Activated T-helper 17 cell treated with anti-CD3 and anti-CD28 coated beads, Interleukin-2, amount 50 U/mL, for 72 hours (primary cell): ENCODE measurements at regions not wholly inside any gene's neighbourhood (a gene's known extent, or its start where the extent isn't known, plus 50 kb on each side); places are given as distances from the start of the nearest gene placed in this dataset.
A peak's percentile ranks its signal among the peaks of the same experiment; 100 is the strongest.
"Not testable (repeated sequence)": the region's sequence is repeated elsewhere in the genome, so short reads cannot be mapped to it uniquely, and the experiment has no call there.

Experiments
- ATAC-seq: fragments of 150-1000 bp; cut with Tn5 transposase; replicated peaks from 2 replicates; pipeline ENCODE4 v1.10.0; 2021; ENCODE audit warnings: mild to moderate bottlenecking, moderate library complexity
- H3K27ac Mint-ChIP-seq: one replicate; pipeline ENCODE4 v1.8.0; 2022; ENCODE audit warnings: mixed read lengths
- H3K27me3 Mint-ChIP-seq: one replicate; pipeline ENCODE4 v1.8.0; 2022; ENCODE audit warnings: mixed read lengths
- H3K36me3 Mint-ChIP-seq: one replicate; pipeline ENCODE4 v1.8.0; 2022; ENCODE audit warnings: low read depth, mild to moderate bottlenecking, mixed read lengths
- H3K4me1 Mint-ChIP-seq: one replicate; pipeline ENCODE4 v1.8.0; 2022; ENCODE audit warnings: mixed read lengths
- H3K4me3 Mint-ChIP-seq: one replicate; pipeline ENCODE4 v1.8.0; 2022; ENCODE audit warnings: mild to moderate bottlenecking, mixed read lengths
- H3K9me3 Mint-ChIP-seq: one replicate; pipeline ENCODE4 v1.8.0; 2022; ENCODE audit warnings: mixed read lengths

DNA sequence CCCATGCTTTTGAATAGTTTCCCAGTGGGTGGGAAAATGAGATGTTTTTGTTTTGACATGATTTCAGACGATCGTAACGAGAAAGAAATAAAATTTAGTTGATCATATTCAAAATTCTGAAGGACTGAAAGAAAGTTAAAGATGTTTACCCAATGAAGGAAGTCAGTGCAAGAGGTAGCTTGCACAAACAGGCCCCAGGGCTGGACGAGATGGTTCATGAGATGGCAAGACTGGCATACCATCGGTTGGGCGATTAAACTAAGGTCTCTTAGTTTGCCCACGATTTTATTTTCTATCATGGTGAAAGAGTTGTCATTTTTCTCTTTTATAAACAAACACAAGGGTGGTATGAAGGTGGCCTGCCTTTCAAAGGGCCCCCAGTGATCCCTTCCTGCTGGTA is 124.5 kb upstream of the TBX5 start:
- Mint-ChIP-seq H3K27me3 (peaks cover 3% of the 10 kb centered on the region), H3K36me3 (no peaks in the 10 kb centered on the region), H3K27ac (no peak overlapping the region), H3K4me1 (no peaks in the 10 kb centered on the region), H3K4me3 (no peak overlapping the region), H3K9me3 (no peaks in the 10 kb centered on the region)
- ATAC-seq = no peak

DNA sequence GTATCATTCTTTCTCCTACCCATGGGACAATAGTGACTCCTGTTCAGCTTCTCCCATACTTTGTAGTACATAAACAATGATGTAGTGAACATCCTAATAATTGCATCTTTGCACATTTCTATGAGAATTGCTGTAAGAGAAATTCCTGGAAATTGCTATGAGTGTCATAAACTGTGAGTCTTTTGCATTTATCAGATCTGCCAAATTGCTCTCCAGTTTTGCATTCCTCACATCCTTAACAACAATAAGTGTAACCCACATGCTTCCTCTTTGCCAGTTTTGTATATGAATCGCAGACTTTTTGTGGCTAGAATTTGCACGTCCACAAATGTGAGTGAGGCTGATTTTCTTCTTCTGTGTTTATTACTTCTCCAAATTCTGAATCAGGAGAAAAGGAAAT is 124.0 kb upstream of the TBX5 start:
- ATAC-seq = no peak
- Mint-ChIP-seq H3K36me3 (no peaks in the 10 kb centered on the region), H3K4me3 (no peak overlapping the region), H3K27ac (no peak overlapping the region), H3K9me3 (no peaks in the 10 kb centered on the region), H3K4me1 (no peaks in the 10 kb centered on the region), H3K27me3 (peaks cover 3% of the 10 kb centered on the region)

DNA sequence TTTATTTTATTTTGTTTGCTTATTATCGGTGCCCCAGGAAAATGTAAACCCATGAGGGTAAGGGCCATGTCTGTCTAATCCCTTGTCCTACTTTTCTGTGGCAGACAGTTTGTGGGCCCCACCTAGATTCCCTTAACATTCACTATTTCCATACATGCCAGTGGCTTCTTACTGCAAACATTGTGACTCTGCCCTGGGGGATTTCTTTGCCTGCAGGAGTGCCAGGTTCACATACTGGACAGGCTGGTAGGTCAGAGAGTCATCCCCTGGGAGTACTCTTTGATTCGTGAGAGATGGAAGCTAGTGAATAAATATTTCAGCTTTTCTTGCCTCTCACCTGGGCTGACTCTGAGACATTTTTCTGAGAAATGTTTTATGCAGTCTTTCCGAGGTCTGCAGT is 122.8 kb upstream of the TBX5 start:
- ATAC-seq = no peak
- H3K9me3 Mint-ChIP-seq = no peaks in the 10 kb centered on the region
- no peaks in the 10 kb centered on the region for H3K4me1 Mint-ChIP-seq
- H3K36me3 Mint-ChIP-seq = no peaks in the 10 kb centered on the region
- H3K27ac Mint-ChIP-seq = no peak overlapping the region
- no peak overlapping the region for H3K4me3 Mint-ChIP-seq
- H3K27me3 Mint-ChIP-seq = peaks cover 3% of the 10 kb centered on the region

DNA sequence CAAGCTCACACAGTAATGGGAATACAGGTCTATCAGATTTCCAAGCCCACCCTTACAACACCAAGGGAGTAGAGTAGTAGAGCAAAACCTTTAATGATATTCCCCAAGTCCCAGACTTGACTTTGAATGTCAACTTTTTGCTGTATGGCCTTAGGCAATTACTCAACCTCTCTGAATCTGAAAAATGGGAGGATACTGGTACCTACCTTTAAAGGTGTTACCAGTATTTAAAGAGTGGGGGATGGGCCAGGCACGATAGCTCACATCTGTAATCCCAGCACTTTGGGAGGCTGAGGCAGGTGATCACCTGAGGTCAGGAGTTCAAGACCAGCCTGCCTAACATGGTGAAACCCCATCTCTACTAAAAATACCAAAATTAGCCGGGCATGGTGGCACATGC is 115.2 kb upstream of the TBX5 start:
- not testable (repeated sequence) for H3K27ac Mint-ChIP-seq, H3K9me3 Mint-ChIP-seq, H3K27me3 Mint-ChIP-seq, ATAC-seq, H3K36me3 Mint-ChIP-seq, H3K4me3 Mint-ChIP-seq, H3K4me1 Mint-ChIP-seq

DNA sequence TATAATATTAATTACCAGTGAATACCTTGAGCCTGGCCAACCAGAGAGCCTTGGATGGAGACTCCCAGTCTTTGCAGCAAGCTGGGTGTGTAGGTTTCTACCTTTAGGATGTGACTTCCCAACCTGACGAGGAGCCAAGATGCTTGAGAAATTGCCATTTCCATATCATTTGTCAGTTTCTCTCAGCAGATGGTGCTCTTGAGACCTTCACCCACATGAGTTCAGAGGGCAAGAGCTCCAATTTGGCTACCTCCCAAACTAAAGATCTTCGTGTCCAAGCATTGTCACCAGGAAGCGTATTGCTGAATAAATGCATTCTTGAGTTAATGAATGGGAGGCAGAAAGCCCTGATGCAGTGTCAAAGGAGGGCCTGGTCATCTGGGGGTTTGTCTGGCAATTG is 106.4 kb upstream of the TBX5 start:
- H3K36me3 Mint-ChIP-seq = no peaks in the 10 kb centered on the region
- no peak overlapping the region for H3K27ac Mint-ChIP-seq
- H3K9me3 Mint-ChIP-seq = no peaks in the 10 kb centered on the region
- no peak for ATAC-seq
- no peak overlapping the region for H3K4me3 Mint-ChIP-seq
- peaks cover 14% of the 10 kb centered on the region for H3K27me3 Mint-ChIP-seq
- H3K4me1 Mint-ChIP-seq = no peaks in the 10 kb centered on the region

DNA sequence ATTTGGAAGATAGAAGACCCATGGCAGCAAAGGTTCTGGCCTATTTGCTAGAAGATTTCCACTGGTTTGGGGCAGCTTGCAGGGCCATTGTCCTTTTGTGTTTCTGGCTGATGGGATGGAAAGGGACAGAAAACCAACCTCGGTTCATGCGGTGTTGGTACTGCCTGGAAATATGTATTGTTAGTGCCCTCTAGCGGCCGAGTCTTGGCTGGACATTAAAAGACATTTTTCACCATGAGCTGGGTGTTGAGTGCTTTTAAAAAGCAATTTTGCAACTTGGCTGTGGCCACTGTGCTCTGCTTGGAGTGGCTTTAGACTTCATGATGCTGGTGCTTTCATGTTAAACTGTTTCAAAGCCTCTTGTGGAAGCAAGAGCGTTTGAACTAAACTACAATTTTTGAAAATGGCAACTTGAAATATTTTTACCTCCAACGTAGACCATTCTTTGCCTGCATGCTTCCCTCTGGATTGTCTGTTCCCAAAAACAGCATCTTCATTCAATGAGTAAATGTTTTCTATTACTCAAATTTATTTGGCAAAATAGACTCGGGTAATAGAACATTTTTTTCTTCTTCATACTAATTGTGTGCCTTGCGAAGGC is 102.7 kb upstream of the TBX5 start:
- Mint-ChIP-seq H3K27ac (no peak overlapping the region), H3K4me1 (no peaks in the 10 kb centered on the region), H3K36me3 (no peaks in the 10 kb centered on the region), H3K4me3 (no peak overlapping the region), H3K27me3 (peaks cover 19% of the 10 kb centered on the region), H3K9me3 (no peaks in the 10 kb centered on the region)
- ATAC-seq = peak; percentile 64

DNA sequence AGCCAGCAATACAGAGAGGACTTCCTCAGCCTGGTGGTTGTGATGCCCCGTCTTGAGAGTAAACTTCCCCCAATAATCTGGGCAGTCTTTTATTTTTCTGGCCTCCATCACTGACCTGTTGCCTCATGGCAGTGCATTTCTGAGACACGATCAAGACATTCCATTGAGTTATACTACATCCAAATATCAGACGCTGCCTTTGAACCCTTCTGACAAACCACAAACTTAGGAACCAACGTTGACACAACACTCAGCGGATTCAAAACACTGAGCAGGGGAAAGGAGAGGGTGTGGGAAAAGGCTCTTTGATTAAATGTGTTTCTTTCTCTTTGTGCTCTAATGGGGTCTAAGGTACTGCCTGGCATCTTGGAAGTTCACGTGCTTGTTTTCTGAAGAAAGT is 100.7 kb upstream of the TBX5 start:
- Mint-ChIP-seq H3K27ac (no peak overlapping the region), H3K36me3 (no peaks in the 10 kb centered on the region), H3K4me3 (no peak overlapping the region), H3K4me1 (no peaks in the 10 kb centered on the region), H3K9me3 (no peaks in the 10 kb centered on the region), H3K27me3 (peaks cover 28% of the 10 kb centered on the region)
- ATAC-seq = no peak

DNA sequence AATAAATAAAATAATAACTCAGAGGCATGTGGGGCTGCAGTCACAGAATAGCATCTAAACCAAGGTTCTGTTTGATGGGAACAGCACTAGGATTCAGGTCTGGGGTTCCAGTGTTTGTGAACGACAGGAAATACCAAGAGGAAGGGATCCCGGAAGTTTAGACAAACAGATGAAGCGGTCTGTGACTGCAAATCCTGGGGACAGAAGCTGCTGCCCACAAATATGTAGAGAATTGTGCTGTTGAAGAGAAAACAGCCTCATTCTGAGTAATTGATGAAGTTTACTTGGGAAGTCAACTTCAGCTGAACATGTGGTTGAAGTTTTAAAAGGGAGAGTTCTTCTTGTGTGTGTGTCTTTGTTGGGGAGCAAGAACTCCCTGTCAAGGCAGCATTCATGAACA is 98.4 kb upstream of the TBX5 start:
- peaks cover 33% of the 10 kb centered on the region for H3K27me3 Mint-ChIP-seq
- ATAC-seq = no peak
- no peaks in the 10 kb centered on the region for H3K36me3 Mint-ChIP-seq
- no peak overlapping the region for H3K4me3 Mint-ChIP-seq
- H3K27ac Mint-ChIP-seq = no peak overlapping the region
- H3K4me1 Mint-ChIP-seq = no peaks in the 10 kb centered on the region
- no peaks in the 10 kb centered on the region for H3K9me3 Mint-ChIP-seq

DNA sequence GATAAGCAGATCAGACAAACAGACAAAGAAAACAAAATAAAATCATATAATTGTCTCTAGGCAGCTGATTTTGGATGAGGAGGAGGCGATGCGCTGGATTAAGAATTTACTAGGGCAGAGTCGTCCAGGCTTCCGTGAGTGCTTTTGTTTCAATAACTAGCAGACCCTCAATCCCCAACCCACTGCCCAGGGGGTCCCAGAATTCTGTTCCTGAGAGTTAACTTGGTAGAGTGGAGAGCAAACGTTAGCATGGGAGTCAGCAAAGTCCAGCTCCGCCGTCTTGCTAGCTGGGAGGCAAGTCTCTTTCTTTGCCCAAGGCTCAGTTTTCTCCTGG is 95.5 kb upstream of the TBX5 start:
- Mint-ChIP-seq H3K4me3 (no peak overlapping the region), H3K4me1 (no peaks in the 10 kb centered on the region), H3K27me3 (peaks cover 39% of the 10 kb centered on the region), H3K27ac (no peak overlapping the region), H3K36me3 (no peaks in the 10 kb centered on the region), H3K9me3 (no peaks in the 10 kb centered on the region)
- ATAC-seq = no peak

DNA sequence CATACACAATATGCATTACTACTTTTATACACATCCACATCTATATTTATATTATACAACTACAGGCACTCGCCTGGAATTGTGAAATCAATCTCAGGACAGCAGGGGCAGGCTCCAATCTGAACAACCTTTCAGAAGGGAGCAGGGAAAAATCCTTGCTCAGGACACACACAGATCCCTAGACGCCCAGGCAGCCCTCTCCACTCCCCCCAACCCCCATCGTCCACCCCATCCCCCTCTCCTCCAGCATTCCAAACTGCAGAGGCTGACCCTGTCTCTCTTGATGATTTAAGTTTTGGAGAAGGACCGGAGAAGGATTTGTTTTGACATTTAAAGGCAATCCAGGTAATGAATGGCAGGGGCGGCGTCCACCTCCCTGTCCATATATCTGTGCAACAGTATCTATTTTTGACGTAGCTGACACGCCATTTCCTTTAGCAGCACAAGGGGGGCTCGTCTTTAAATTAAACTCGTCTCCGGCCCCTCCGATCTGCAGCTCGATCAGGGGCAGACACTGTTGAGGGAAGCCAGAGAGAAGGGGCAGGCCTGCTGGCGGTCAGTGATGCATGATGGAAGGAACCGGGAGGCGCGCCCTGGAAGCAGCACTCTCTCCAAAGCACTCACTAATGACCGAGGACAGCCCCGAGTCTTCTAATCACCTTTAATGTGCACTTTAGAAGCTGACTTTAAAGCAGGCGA is 95.0 kb upstream of the TBX5 start:
- Mint-ChIP-seq H3K27ac (no peak overlapping the region), H3K27me3 (peaks cover 35% of the 10 kb centered on the region), H3K4me1 (no peaks in the 10 kb centered on the region), H3K4me3 (no peak overlapping the region), H3K36me3 (no peaks in the 10 kb centered on the region), H3K9me3 (no peaks in the 10 kb centered on the region)
- ATAC-seq = no peak

DNA sequence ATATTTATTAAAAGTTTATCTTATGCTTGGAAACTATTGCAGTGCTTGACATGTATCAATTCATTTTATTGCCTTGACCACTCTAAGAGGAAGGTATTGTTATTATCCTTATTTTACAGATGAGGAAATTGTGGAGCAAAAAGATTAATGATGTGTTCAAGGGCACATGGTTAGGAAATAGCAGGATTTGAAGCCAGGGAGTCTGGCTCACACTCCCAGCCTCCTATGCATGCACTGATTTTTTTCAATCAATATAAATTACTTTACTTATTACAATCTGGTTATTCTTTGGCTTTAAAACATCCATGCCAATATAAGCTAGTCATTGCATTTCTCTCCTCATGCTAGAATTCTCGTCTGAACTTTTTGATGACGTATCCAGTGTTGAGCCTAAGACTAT is 94.2 kb upstream of the TBX5 start:
- no peak for ATAC-seq
- H3K4me3 Mint-ChIP-seq = no peak overlapping the region
- H3K27me3 Mint-ChIP-seq = peaks cover 32% of the 10 kb centered on the region
- H3K9me3 Mint-ChIP-seq = no peaks in the 10 kb centered on the region
- no peaks in the 10 kb centered on the region for H3K36me3 Mint-ChIP-seq
- no peak overlapping the region for H3K27ac Mint-ChIP-seq
- H3K4me1 Mint-ChIP-seq = no peaks in the 10 kb centered on the region

DNA sequence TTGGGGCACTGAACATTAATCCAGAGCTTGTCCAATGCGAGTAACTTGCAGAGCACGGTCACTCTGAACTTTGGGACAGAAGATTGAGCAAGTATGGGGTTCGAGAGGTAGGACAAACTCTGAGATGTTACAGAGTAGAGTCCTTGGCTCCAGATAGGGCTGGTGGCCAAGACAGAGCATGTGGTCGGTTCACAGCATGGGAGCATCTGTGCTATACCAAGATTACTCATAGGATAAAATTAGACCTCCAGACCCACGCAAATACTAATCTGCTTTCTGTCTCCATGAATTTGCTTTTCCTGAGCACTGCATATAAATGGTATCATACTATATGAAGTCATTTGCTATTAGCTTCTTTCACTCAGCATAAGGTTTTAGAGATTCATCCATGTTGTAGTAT is 93.4 kb upstream of the TBX5 start:
- H3K9me3 Mint-ChIP-seq = no peaks in the 10 kb centered on the region
- no peaks in the 10 kb centered on the region for H3K36me3 Mint-ChIP-seq
- peaks cover 32% of the 10 kb centered on the region for H3K27me3 Mint-ChIP-seq
- no peak overlapping the region for H3K4me3 Mint-ChIP-seq
- H3K4me1 Mint-ChIP-seq = no peaks in the 10 kb centered on the region
- no peak for ATAC-seq
- H3K27ac Mint-ChIP-seq = no peak overlapping the region

DNA sequence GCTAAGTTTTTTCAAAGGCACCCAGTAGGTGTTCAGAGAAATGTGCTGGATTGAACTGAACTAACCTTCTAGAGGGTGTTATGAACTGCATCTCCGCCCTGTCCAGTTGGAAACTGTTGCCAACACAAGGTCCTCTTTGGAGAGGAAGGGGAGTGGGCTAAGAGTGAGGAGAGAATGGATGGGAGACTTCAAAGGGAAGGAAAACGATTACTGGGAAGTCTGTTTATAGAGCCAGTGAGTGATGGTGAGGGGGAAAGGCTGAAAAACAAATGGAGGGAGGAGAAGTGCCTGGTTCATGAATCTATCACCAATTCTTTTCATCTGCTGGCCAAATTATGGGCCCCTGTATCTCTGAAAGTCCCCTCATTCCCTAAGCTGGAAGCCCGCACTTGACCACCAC is 86.0 kb upstream of the TBX5 start:
- ATAC-seq = no peak
- Mint-ChIP-seq H3K4me3 (no peak overlapping the region), H3K36me3 (no peaks in the 10 kb centered on the region), H3K27ac (no peak overlapping the region), H3K4me1 (no peaks in the 10 kb centered on the region), H3K9me3 (no peaks in the 10 kb centered on the region), H3K27me3 (no peaks in the 10 kb centered on the region)

DNA sequence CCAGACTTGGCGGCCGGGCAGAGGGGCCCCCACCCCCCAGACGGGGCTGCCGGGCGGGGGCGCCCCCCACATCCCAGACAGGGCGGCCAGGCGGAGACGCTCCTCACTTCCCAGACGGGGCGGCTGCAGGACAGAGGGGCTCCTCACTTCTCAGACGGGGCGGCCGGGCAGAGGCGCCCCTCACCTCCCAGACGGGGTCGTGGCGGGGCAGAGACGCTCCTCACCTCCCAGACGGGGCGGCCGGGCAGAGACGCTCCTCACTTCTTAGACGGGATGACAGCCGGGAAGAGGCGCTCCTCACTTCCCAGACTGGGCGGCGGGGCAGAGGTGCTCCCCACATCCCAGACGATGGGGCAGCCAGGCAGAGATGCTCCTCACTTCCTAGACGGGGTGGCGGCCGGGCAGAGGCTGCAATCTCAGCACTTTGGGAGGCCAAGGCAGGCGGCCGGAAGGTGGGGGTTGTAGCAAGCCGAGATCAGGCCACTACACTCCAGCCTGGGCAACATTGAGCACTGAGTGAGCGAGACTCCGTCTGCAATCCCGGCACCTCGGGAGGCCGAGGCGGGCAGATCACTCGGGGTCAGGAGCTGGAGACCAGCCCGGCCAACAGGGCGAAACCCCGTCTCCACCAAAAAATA is 79.0 kb upstream of the TBX5 start:
- H3K9me3 Mint-ChIP-seq, H3K4me3 Mint-ChIP-seq, H3K36me3 Mint-ChIP-seq, H3K4me1 Mint-ChIP-seq, ATAC-seq, H3K27ac Mint-ChIP-seq: not testable (repeated sequence)
- H3K27me3 Mint-ChIP-seq = peaks cover 20% of the 10 kb centered on the region

DNA sequence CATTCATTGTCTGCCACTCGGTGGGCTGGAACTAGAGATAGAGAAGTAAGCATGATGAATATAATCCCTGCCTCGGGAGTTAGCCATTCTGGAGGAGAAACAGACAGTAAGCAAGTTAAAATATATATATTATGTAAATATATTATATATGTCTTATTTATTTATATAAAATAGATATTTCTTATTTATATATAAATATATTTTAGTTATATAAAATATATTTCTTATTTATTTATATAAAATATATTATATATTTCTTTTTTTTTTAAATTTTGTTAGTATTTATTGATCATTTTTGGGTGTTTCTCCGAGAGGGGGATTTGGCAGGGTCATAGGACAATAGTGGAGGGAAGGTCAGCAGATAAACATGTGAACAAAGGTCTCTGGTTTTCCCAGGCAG is 78.1 kb upstream of the TBX5 start:
- Mint-ChIP-seq H3K9me3 (peaks cover 5% of the 10 kb centered on the region), H3K27me3 (peaks cover 28% of the 10 kb centered on the region), H3K36me3 (no peaks in the 10 kb centered on the region), H3K4me3 (no peak overlapping the region), H3K4me1 (peaks cover 4% of the 10 kb centered on the region), H3K27ac (no peak overlapping the region)
- no peak for ATAC-seq
